B cell (primary cell): ENCODE measurements at regions not wholly inside any gene's neighbourhood (a gene's known extent, or its start where the extent isn't known, plus 50 kb on each side); places are given as distances from the start of the nearest gene placed in this dataset.

Experiments used
- EZH2 ChIP-seq: IDR thresholded peaks from 2 replicates; pipeline ENCODE4 v1.6.1; 2012; ENCODE audit warnings: borderline replicate concordance, low read depth, mild to moderate bottlenecking, moderate library complexity, low read length; ENCODE audit not compliant: insufficient read depth, poor library complexity, severe bottlenecking
- TF ChIP-seq, protein P1 (sequence below): fragments of 200-600 bp; IDR thresholded peaks from one replicate; pipeline ENCODE4 v1.8.0; 2022; ENCODE audit warnings: antibody characterized with exemption, mild to moderate bottlenecking

DNA sequence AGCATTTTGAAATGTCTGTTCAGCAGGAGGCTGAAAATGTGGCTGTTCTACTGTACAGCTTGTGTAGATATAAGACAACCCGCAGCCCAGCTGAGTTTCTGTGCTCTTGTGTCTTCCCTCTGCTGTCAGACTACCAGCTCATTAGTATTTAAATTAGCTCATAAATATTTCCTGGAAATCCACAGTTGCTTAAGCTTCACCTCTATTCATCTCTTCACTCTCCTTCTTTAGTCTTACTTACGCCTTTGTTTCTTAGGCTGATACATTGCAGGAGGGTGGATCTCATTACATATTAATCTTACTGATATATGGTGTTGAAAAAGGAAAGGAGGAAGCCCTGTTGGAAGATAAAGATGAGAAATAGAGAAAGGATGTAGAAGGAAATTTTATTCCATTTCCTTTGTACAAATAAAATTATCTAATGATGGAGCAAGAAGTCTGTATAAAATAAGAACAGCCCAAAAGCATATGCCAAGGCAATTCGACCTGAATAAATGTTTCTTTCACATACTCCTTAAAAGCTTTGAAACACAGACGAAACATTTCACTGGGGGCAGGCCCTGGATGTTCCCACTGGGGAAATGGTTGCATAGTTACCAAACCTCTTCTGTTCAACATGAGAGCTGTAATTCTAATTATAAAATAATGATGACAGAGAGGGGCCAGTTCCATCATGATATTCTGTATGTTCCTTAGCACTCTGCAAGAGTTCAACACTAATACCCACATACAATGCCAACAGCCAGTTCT lies 111.8 kb upstream of the APC start:
- TF ChIP-seq, protein P1, sequence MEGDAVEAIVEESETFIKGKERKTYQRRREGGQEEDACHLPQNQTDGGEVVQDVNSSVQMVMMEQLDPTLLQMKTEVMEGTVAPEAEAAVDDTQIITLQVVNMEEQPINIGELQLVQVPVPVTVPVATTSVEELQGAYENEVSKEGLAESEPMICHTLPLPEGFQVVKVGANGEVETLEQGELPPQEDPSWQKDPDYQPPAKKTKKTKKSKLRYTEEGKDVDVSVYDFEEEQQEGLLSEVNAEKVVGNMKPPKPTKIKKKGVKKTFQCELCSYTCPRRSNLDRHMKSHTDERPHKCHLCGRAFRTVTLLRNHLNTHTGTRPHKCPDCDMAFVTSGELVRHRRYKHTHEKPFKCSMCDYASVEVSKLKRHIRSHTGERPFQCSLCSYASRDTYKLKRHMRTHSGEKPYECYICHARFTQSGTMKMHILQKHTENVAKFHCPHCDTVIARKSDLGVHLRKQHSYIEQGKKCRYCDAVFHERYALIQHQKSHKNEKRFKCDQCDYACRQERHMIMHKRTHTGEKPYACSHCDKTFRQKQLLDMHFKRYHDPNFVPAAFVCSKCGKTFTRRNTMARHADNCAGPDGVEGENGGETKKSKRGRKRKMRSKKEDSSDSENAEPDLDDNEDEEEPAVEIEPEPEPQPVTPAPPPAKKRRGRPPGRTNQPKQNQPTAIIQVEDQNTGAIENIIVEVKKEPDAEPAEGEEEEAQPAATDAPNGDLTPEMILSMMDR: no peak
- TF ChIP-seq EZH2: no peak
